ENCODE measurements at regions not wholly inside any gene's neighbourhood (a gene's known extent, or its start where the extent isn't known, plus 50 kb on each side); places are given as distances from the start of the nearest gene placed in this dataset.
A peak's percentile ranks its signal among the peaks of the same experiment; 100 is the strongest.

DNA sequence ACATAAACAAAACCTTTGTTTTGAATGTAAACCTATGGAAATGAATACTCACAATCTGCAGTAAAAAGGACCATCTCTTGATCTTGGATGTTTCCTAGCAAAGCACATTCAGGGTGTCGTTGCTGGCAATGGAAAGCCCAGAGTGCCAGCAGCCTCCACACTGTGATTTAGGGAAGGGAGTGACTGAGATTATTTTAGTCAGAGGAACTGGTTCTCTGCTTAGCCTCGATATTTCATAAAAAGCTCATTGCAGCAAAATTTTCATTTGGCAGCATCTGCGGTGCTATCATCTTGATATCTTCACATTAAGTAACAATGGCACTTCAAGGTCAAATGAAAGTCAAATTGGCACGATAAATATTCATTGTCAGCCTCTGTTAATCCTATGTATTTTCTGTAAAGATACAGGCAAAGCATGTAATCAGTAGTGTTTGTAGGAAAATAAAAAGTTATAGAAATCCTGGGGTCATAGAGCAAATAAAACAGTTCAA, 116.0 kb downstream of the MACIR start:
- DNase-seq: no peak

DNA sequence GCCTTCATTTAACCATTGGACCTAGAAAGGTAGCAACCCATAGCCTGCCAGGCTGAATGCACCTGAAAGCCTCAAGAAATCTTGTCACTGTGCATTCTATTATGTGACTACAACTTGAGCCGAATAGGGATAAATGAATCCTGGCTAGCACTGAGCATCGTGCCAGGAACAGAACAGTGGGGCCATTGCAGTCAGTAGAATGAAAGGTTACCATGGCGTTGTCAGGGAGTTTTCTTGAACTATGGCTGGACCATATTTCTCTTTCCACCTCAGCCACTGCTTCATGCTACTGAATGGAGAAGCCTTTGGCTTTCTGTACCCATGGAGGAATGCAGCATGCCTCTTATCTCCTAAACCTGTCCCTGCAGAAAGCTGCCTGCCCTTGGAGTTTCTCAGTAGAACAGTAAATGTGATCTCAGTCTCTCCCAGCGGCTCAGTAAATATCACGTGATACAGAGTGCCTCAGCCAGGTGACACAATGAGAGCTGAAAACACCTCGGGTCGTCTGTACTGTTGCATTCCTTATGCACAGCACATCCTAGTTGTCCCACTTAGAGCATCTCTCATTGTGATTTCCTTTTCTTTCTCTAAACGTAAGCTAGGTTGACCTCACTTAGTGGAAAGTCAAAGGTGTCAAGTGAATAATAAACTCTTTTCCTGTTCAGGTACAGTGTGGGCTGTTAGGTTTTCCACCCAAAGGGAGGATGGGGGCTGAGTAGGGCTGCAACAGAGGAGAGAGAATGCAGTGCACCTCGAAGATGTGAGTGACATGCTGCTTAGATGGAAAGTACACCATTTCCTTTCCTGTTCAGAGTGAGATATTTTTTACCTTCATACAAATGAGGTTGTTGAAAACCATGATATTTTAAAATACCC, 115.3 kb downstream of the MACIR start:
- DNase-seq: no peak

DNA sequence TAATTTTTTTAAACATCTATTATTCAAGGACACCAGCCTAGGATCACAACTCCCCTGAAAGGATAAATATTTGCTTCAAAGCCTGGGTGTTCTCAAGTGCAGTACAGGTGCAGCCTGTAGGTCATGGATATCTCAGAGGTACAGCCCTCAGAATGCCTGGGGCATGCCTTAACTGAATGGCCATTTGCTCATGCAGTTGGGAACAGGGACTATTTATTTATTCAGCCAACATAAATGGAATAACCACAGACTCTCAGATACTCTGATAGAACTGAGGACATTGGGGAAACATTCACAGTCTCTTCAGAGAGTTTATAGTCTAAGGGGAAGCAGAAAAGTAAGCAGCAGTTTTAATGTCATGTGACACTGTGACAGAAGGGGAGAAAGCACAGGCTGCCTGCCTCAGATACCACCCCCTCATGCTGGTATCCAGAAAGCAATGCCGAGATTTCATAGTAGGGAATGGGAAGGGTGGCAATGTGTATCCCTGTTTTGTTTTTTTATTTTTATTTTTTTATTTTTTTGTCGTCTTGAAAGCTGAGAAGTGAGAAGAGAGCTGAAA, 112.6 kb downstream of the MACIR start:
- DNase-seq: no peak

DNA sequence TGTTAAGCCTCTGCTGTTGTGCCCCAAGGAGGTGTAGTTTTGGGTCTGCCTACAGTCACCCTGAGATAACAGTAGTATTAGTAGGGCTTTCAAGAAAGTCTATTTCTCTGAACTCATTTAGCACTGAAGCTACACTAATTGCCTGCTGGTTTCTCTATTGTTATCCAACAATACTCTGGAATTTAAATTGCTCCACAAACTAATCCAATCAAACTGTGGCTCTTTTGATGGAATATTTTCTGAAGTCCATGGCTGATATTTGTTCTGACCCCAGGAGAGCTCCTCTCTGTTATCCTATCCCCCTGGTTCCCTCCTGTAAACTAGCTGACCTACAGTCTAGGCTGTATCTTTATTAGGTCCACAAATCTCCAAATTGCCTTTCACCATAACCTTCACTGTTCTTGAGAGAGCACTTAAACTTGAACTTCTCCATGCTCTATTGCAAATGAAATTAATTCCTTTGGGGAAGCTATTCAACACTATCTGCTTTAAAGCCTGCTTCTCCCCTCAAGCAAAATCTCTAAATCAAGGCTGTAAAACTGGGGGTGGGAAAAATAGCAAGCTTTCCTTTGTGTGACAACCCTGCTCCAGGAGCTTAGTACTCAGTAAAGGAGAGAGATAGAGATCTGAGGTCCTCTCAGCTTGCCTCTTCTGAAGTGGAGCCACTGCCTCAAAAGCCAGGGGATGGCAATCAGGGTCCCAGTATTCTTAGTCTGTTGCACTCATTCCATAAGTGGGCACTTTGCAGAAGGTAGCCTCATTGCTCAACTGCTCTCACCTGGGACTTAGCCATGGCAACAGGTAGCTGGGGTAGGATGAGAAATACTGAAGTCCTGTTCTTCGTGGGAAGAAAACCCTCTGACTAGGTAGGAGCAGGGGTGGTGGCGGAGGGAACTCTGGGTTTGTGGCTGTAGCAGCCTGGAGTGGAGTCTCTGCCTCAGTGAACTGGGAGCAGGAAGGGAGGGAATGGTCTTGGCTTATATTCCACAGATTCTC, 110.9 kb downstream of the MACIR start:
- no peak for DNase-seq

DNA sequence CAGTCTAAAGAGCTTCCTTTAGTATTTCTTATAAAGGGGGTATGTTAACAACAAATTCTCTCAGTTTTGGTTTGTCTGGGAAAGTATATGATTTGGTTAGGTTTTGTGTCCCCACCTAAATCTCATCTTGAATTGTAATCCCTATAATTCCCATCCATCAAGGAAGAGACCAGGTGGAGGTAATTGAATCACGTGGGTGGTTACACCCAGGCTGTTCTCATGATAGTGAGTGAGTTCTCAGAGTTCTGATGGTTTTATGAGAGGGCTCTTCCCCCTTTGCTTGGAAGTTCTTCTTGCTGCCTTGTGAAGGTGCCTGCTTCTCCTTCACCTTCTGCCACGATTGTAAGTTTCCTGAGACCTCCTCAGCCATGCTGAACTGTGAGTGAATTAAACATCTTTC, 109.1 kb downstream of the MACIR start:
- DNase-seq: peak; percentile 32

DNA sequence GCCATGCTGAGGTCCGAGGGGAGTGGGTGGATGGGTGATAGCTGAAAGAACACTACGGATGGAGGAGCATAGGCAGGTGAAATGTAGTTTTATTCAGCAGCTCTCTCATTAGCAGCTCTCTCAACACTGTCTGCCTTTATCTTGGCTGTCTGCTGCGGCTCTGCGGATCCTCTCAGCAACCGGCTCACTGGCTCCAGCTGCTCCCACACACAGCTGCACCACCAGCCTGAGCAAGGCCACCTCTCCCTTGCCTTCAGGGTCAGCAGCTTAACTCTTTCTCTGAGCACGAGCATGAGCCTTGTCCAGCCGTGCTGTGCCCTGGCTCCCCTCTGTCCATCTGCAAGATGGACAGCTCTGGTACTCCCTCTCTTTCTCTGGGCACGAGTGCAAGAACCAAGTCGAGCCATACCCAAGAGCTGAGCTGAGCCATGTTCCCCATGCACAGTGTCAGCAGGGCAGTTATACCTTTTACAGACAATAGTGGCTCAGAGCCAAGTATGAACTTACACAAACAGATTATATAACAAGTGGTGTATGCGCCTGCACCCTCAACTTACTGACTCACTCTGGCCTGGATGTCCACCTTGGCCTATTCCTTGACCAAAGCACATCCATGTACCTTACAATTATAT, 108.5 kb downstream of the MACIR start:
- DNase-seq: peak; percentile 22

DNA sequence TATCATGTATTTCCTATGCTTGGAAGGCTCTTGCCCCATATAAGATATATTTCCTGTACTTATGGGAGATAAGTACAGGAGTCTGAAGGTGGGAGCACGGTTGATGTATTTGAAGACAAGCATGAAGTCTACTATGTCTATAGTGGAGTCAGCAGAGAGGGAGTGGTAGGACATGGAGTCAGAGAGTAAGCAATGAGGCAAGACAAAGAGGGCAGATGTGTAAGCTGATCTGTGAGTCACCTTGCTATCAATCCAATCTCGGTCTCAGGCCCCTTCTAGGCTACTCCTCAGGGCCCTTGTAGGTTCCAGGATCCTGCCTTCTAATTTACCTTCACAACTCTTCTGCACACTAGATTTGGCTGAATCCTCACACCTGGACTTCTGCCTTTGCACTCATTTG, 105.5 kb downstream of the MACIR start:
- no peak for DNase-seq

DNA sequence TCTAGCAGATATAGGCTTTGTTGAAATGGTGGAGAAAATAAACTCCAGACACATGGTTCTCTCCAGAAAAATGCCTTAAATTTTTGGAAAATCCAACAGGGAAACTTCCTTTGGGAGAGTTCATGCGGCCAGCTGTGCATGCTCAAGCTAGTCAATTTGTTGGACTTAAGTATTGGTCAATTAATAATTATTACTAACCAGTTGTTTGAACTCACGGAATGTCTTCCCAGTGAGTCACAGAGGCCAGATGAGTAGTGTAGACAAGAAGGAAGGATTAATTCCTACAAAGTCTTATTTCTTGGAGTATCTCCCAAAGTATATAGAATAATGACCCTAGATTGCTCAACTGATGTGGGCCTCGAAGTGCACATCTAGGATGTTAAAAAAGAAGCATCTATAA, 103.6 kb downstream of the MACIR start:
- DNase-seq: no peak

DNA sequence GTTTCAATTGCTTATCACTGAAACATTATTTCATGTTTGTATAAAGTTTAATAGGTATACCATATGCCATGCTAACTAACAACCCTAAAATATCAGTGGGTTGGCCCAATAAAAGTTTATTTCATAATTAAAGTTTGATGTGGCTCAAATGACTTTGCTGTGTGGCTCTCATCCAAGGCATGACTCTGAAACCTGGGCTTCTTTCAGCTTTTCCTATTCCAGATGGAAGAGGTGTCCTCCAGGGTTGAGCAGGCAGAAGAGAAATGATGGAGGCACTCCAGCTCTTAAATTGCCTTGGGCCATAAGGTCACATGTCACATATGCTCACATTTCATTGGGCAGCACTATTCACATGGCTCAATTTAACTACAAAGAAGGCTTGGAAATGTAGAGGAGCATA, 101.9 kb downstream of the MACIR start:
- DNase-seq: no peak

DNA sequence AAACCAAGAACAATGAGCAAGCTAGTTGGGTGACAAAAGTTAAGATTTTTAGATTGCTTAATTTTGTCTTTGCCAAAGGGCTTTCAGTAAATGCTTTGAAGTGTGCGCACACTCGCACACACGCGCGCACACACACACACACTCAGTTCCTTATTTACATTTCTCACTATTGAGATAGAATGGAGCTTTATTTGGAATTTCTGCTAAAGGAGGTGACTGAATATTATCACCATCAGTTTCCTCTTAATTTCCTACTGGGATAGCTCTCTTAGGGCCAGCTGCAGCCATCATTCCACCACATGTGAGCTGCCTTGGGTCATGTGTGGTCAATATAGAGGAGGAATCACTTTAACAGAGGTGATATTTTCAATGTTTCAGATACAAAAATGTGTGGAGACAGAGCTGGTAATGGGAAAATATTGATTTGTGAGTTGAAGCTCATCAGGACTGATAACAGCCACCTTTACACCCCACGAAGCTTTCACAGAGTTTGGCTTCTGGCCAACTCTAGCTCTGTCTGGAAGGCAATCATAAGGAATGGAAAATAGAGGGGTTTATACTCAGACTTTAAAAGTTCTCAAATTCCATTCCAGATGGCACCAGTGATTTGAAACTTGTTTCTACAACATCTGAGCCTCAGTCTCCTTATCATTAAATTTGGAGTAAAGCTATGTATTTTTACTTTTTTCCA, 99.9 kb downstream of the MACIR start:
- peak; percentile 10 for DNase-seq

DNA sequence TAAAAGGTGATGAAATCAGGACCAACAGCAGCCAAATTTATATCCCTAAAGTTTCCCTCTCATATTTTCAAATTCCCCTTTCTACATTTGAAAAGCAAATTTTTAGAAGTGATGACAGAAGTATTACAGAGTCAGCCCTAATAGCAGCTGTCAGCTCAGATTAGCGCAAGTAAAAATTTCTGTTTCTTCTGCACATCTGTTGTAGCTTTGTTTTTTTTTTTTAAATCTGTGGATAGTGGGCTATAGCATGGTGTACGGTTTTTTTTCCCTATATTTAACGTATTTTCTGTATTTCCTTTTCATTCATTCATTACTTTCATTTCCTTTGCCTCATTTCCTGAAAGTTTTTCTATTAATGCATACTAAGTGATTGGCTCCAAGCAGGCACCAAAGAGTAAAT, 99.1 kb downstream of the MACIR start:
- no peak for DNase-seq

DNA sequence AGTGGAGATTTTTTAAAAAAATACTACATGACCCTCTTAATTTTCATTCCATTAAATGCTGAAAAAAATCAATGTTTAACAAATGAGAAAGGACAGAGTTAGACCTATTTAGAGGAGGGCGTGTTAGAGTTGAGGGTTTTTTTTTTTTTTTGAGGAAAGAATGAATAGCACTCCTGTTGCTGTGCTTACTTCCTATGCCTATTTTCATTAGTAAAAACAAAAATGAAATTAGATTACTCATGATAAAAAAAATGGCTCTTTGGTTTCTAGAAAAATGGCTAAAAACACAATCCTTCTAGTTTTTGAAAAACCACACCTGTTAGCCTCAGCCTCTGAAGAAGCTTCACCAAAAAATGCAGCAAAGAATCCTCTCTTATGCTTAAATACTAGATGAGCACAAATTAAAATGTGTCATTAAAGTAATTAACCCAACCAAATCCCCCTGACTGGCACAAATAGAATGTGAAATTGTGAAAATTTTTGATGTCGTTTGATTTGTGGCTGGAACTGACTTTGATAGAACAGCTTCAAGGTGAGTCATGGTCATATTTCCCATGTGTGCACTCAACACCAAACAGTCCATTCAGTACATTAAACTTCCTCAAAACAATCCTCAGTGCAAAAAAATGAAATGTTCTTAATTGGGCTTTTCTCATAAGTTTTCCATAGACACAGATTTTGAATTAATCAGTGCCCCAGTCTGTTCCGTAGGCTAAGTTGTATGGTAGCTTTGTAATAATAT, 98.0 kb downstream of the MACIR start:
- DNase-seq: no peak

DNA sequence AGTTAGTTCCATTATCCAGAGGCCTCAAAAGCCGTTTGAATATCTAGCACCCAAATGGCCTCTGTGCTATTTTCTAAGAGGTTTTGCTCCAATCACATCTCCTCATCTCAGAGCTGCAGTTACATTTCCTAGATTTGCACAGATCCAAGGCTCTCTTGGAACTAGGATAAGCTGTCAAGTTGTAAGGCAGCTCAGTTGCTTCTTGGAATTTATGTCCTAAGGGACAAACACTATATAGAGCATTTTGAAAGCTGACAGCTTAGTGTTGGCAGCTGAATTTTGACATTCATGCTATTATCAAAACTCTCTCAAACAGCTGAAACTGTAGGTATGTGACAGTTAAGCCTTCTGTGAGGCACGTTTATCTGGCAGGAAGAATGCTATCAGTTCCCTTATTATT, 97.0 kb downstream of the MACIR start:
- no peak for DNase-seq

DNA sequence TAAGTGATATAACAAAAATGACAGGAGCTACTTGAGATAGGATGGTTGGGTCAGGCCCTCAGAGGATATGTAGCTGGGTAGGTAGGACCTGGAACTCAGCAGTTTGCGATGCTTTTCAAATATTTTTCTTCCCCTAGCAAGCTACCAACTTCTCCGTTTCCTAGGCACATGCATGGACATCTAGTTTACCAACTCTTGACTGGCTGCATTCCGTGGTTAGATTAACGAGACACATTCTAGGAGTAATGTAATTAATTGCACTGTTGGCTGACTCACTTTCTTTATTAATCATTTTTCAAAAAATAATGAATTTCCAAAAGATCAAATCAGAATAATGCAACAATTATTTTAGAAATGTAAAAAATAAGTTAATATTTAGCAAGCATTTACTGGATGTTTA, 95.9 kb downstream of the MACIR start:
- DNase-seq: no peak

DNA sequence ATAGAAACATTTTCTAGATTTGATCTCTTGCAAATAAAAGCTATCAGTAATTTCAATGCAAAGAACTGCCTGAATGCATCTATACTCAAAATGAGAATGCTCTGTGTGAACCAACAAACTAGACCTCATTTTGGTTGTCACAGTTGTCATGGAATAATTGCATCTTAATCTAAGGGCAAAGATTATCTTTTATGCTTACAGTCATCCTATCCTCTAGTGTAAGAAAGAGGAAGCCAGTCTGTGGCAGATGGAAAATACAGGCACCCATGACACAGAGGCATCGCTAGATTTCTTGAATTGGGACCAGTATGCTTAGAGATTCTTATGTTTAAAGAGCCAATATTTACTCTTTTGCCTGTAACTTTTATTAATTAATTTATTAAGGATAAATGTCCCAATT, 95.0 kb downstream of the MACIR start:
- no peak for DNase-seq

DNA sequence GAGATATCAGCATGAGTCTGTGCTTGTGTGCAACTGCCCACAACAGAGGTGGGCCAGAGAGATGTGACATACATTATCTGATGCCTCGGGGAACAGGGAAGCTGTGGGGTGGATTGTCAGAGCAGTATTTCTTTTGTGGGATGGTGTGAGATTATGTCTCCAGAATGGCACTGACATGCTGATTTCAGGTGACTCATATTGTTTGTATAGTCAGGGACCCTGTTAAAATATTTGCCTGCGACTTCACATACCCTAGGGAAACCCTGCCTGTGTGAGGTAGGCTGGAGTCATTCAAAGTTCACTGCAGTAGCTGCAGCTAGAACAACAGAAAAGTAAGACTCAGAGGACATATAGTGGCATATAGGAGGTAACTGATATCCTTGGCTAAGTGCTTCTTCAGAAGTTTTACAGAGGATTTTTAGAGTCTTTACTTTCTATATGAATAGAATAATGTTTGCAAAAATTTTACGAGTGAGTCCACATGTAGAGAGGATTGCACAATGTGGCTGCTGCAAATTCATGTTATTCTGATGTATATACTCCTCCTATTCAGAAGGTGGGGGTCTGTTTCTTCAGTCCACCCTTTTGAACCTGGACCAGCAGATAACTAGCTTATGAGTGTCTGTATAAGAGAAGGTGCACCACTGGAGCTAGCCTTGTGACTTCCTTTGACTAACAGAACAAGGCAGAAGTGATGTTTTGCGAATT, 89.3 kb downstream of the MACIR start:
- DNase-seq: no peak

DNA sequence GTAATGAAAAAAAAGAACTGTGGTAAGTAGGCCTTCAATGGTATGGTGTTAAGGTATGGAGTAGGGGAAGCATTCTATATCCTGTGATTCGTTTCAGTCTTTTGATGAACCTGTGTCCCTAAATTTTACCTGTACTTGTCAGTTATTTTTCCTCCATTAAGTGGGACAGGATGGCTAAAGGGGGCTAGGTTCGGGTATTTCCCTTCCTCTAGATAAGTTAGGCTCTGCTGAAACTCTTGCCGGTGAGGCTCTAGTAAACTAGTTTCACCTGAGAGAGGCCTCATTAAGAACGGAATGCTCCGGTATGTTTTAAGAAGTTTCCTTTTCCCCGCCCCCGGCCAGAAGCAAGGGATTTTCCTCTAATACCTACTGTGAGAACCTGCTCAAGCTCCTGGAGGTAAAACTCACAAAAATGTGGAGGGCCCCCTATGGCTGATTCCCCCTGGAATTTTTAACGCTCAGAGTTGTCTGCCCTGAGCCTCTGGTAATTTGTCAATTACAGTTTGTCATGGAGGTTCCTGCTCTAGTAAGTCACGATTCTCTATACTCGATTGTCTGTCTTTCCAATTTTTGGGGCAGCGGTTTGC, 87.7 kb downstream of the MACIR start:
- no peak for DNase-seq

DNA sequence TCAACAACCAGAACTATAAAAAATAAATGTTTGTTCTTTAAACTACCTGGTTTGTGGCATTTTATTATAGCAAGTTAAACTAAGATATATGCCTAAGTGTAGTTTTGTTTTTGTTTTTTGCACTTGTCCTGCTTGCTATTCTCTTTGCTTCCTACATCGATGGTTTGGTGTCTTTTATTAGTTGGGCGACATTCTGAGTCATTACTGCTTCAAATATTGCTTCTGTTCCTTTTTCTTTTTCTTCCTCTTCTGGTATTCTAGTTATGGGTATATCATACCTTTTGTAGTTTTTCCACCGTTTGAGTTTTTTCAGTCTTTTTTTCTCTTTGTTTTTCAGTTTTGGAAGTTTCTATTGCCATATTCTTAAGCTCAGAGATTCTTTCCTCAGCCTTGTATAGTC, 86.9 kb downstream of the MACIR start:
- DNase-seq: no peak

DNA sequence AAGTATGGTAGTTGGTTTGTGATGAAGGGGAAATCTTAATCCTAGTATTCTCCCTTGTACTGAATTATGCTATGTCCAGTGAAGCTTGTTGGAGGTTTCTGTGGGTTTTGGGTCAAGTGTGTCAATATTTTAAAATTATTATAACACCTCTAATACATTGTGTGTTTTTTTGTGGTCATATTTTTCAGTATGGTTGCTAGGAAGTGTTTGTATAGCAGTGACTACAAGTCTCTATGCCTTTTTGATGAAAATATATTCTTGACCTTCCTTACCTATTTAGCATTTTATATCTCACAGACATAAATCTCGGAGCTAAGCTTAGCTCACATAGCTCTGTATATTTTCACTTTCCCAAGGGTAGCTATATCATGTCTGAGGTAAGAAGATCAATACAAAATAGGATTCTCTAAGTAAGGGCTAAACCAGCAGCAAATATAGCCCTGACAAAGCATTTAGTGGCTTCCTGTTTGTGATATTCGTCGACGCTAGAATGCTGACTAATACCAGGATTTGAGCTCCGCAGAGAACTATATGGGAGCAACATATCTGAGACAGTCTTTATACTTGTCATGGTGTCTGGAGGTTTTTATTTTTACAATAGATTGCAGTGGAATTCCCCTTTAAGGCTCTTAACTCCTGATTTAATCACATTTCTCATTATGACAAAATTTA, 82.3 kb downstream of the MACIR start:
- no peak for DNase-seq

DNA sequence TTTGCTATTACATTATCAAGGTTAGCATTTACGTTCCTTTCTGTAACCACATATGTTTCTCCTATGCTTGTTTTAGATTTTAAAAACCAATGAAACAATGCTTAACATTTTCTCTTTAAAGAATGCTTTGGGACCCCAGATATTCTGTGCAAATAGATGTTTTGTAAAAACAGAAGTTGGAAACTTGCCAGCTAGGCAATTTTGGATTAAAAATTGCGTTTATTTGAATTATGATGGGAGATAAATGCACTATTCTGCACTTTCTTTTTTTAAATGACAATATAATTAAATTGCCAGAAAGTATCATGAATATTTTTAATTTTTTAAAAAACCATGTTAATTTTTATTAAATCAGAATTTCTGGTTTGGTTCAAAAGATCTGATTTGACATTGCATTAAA, 81.6 kb downstream of the MACIR start:
- DNase-seq: no peak

All from NCI-H82 (cell line).